ENCODE measurements at regions not wholly inside any gene's neighbourhood (a gene's known extent, or its start where the extent isn't known, plus 50 kb on each side); places are given as distances from the start of the nearest gene placed in this dataset.
"Not testable (repeated sequence)": the region's sequence is repeated elsewhere in the genome, so short reads cannot be mapped to it uniquely, and the experiment has no call there.

GRCh38 chr5:87608385-87608784 lies 195.7 kb upstream of the CCNH start:
- no peak for DNase-seq (ENCODE audit: low read depth)

- DNase-seq (ENCODE audit: low read depth) = no peak
Observed at GRCh38 chr5:87605663-87606062, 192.9 kb upstream of the CCNH start.

GRCh38 chr5:87599778-87600177 lies 187.0 kb upstream of the CCNH start:
- no peak for DNase-seq (ENCODE audit: low read depth)

- no peak for DNase-seq (ENCODE audit: low read depth)
Observed at GRCh38 chr5:87598460-87598859, 185.7 kb upstream of the CCNH start.

- DNase-seq (ENCODE audit: low read depth) = no peak
Observed at GRCh38 chr5:87594566-87594965, 181.8 kb upstream of the CCNH start.

- DNase-seq (ENCODE audit: low read depth) = no peak
Observed at GRCh38 chr5:87589587-87589986, 176.9 kb upstream of the CCNH start.

GRCh38 chr5:87588316-87588715 lies 175.6 kb upstream of the CCNH start:
- no peak for DNase-seq (ENCODE audit: low read depth)

GRCh38 chr5:87583704-87584103 lies 171.0 kb upstream of the CCNH start:
- not testable (repeated sequence) for DNase-seq (ENCODE audit: low read depth)

- DNase-seq (ENCODE audit: low read depth) = no peak
Observed at GRCh38 chr5:87582149-87582548, 169.4 kb upstream of the CCNH start.

- DNase-seq (ENCODE audit: low read depth) = no peak
Observed at GRCh38 chr5:87581661-87582060, 168.9 kb upstream of the CCNH start.

GRCh38 chr5:87579678-87580077 lies 166.9 kb upstream of the CCNH start:
- DNase-seq (ENCODE audit: low read depth) = no peak

- DNase-seq (ENCODE audit: low read depth) = no peak
Observed at GRCh38 chr5:87576867-87577266, 164.1 kb upstream of the CCNH start.

- not testable (repeated sequence) for DNase-seq (ENCODE audit: low read depth)
Observed at GRCh38 chr5:87576306-87576705, 163.6 kb upstream of the CCNH start.

GRCh38 chr5:87574106-87574505 lies 161.4 kb upstream of the CCNH start:
- DNase-seq (ENCODE audit: low read depth) = no peak

- DNase-seq (ENCODE audit: low read depth) = no peak
Observed at GRCh38 chr5:87572611-87573010, 159.9 kb upstream of the CCNH start.

GRCh38 chr5:87572090-87572489 lies 159.4 kb upstream of the CCNH start:
- no peak for DNase-seq (ENCODE audit: low read depth)

GRCh38 chr5:87570366-87570765 lies 157.6 kb upstream of the CCNH start:
- no peak for DNase-seq (ENCODE audit: low read depth)

- DNase-seq (ENCODE audit: low read depth) = no peak
Observed at GRCh38 chr5:87562068-87562467, 149.3 kb upstream of the CCNH start.

- no peak for DNase-seq (ENCODE audit: low read depth)
Observed at GRCh38 chr5:87560528-87560927, 147.8 kb upstream of the CCNH start.

GRCh38 chr5:87551911-87552310 lies 139.2 kb upstream of the CCNH start:
- no peak for DNase-seq (ENCODE audit: low read depth)

GRCh38 chr5:87541676-87542075 lies 128.9 kb upstream of the CCNH start:
- no peak for DNase-seq (ENCODE audit: low read depth)

- no peak for DNase-seq (ENCODE audit: low read depth)
Observed at GRCh38 chr5:87541033-87541432, 128.3 kb upstream of the CCNH start.

- no peak for DNase-seq (ENCODE audit: low read depth)
Observed at GRCh38 chr5:87539839-87540238, 127.1 kb upstream of the CCNH start.

- DNase-seq (ENCODE audit: low read depth) = no peak
Observed at GRCh38 chr5:87536365-87536764, 123.6 kb upstream of the CCNH start.

- no peak for DNase-seq (ENCODE audit: low read depth)
Observed at GRCh38 chr5:87535706-87536105, 123.0 kb upstream of the CCNH start.

All from activated T-cell treated with anti-CD3 and anti-CD28 coated beads for 48 hours (primary cell).